ENCODE measurements at regions not wholly inside any gene's neighbourhood (a gene's known extent, or its start where the extent isn't known, plus 50 kb on each side); places are given as distances from the start of the nearest gene placed in this dataset.

DNA sequence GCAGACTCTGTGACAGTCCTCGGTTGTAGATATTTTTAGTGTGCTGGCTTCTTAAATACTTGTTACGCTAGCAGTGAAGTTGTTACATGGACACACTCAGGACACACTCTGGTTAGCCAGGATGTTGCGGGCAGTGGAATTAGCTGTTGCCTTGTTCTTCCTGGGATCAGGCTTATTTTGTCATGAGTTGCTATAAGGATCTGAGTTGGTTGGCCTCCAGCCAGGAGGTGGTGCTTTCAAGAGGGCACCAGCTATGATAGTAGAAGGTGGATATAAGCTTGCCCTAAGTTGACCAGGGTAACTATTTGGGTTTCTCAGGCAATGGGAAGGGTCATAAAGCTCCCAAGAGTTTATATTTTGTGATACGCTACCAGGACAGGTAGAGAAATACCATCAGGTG is 150.1 kb upstream of the C1GALT1 start:
- TF ChIP-seq, protein P1, sequence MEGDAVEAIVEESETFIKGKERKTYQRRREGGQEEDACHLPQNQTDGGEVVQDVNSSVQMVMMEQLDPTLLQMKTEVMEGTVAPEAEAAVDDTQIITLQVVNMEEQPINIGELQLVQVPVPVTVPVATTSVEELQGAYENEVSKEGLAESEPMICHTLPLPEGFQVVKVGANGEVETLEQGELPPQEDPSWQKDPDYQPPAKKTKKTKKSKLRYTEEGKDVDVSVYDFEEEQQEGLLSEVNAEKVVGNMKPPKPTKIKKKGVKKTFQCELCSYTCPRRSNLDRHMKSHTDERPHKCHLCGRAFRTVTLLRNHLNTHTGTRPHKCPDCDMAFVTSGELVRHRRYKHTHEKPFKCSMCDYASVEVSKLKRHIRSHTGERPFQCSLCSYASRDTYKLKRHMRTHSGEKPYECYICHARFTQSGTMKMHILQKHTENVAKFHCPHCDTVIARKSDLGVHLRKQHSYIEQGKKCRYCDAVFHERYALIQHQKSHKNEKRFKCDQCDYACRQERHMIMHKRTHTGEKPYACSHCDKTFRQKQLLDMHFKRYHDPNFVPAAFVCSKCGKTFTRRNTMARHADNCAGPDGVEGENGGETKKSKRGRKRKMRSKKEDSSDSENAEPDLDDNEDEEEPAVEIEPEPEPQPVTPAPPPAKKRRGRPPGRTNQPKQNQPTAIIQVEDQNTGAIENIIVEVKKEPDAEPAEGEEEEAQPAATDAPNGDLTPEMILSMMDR (IDR thresholded peaks at IDR 0.05), result no peak
- TF ChIP-seq POLR2AphosphoS5 (IDR thresholded peaks at IDR 0.05), result no peak
- TF ChIP-seq POLR2A (IDR thresholded peaks at IDR 0.05), result no peak
- TF ChIP-seq EP300 (IDR thresholded peaks at IDR 0.05), result no peak

Measured in gastroesophageal sphincter (tissue), 3 donors.